Suprapubic skin (tissue), 4 donors: ENCODE measurements at regions not wholly inside any gene's neighbourhood (a gene's known extent, or its start where the extent isn't known, plus 50 kb on each side); places are given as distances from the start of the nearest gene placed in this dataset.
"Not testable (repeated sequence)": the region's sequence is repeated elsewhere in the genome, so short reads cannot be mapped to it uniquely, and the experiment has no call there.

ENCODE experiments used
- POLR2A ChIP-seq, 2 donors: fragments of 450-650 bp; IDR thresholded peaks; one replicate each; pipeline ENCODE4 v1.6.1; 2017; ENCODE audit warnings: antibody characterized with exemption in 2 of 2, mild to moderate bottlenecking in 2 of 2, moderate library complexity in 2 of 2
- POLR2AphosphoS5 ChIP-seq, 3 donors: sonication (generic); formaldehyde crosslinking; IDR thresholded peaks; one replicate each; pipeline ENCODE4 v1.6.1; 2017; ENCODE audit warnings: antibody characterized with exemption in 3 of 3
- TF ChIP-seq, protein P1 (sequence below), 2 donors: fragments of 200-600 bp in 1 of 2; fragments of 450-650 bp in 1 of 2; sonication (generic) in 1 of 2; IDR thresholded peaks; one replicate each; pipeline ENCODE4 v1.5.1; 2016 to 2019; ENCODE audit warnings: antibody characterized with exemption in 2 of 2, mild to moderate bottlenecking in 1 of 2, moderate library complexity in 1 of 2

DNA sequence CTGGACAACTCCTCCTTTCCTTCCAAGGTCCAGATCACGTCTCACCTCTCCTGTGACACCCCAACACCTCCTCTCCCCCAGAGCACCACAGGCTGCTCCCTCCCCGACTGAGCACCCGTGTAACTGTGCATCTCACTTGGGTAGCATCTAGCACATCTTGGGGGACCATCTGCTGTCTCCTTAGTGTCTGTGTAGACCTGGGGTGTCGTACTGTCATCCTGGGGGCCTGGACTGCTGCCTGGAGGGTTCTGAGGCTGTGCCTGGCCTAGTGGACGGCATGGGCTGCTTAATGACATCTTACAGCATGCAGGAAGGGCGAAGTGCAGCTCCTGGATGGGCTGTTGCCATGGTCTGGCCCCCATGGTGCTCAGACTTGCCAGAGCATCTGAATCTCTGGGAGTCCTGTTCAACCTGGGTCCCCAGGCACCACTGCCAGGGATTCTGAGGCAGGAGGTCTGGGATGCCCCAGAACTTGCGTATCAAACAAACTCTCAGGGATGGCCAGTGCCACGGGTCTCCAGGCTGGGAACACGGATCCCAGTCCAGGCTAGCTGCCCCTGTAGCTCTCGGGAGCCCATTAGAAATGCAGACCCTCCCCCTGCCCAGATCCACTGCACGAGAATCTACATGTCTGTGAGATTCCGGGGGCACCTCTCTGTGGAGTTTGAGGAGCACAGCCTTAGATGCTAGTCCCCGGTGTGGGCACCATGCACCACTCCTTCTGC is 194.4 kb upstream of the ZNF469 start:
- TF ChIP-seq, protein P1, sequence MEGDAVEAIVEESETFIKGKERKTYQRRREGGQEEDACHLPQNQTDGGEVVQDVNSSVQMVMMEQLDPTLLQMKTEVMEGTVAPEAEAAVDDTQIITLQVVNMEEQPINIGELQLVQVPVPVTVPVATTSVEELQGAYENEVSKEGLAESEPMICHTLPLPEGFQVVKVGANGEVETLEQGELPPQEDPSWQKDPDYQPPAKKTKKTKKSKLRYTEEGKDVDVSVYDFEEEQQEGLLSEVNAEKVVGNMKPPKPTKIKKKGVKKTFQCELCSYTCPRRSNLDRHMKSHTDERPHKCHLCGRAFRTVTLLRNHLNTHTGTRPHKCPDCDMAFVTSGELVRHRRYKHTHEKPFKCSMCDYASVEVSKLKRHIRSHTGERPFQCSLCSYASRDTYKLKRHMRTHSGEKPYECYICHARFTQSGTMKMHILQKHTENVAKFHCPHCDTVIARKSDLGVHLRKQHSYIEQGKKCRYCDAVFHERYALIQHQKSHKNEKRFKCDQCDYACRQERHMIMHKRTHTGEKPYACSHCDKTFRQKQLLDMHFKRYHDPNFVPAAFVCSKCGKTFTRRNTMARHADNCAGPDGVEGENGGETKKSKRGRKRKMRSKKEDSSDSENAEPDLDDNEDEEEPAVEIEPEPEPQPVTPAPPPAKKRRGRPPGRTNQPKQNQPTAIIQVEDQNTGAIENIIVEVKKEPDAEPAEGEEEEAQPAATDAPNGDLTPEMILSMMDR (IDR thresholded peaks at IDR 0.05) = not testable (repeated sequence)
- not testable (repeated sequence) for TF ChIP-seq POLR2A, POLR2AphosphoS5 (IDR thresholded peaks at IDR 0.05)
